Ectodermal cell (in vitro differentiated cells): ENCODE measurements at regions not wholly inside any gene's neighbourhood (a gene's known extent, or its start where the extent isn't known, plus 50 kb on each side); places are given as distances from the start of the nearest gene placed in this dataset.

Source experiments
- H3K27ac ChIP-seq: 2 replicates; pipeline ENCODE4 v1.7.0; 2013; ENCODE audit warnings: mild to moderate bottlenecking, low read depth, low read length; ENCODE audit not compliant: insufficient read depth, poor library complexity, severe bottlenecking
- H3K27me3 ChIP-seq: 2 replicates; pipeline ENCODE4 v1.7.0; 2013; ENCODE audit warnings: mild to moderate bottlenecking, low read length; ENCODE audit not compliant: insufficient read depth, control insufficient read depth, poor library complexity, severe bottlenecking
- H3K36me3 ChIP-seq: one replicate; pipeline ENCODE4 v1.7.0; 2013; ENCODE audit warnings: low read length; ENCODE audit not compliant: control insufficient read depth, insufficient read depth
- H3K4me1 ChIP-seq: one replicate; pipeline ENCODE4 v1.7.0; 2013; ENCODE audit warnings: low read length; ENCODE audit not compliant: control insufficient read depth, insufficient read depth
- H3K4me3 ChIP-seq: 2 replicates; pipeline ENCODE4 v1.7.0; 2013; ENCODE audit warnings: low read depth, low read length, control low read depth; ENCODE audit not compliant: insufficient read depth
- H3K9me3 ChIP-seq: 2 replicates; pipeline ENCODE4 v1.7.0; 2013; ENCODE audit warnings: mild to moderate bottlenecking, low read length, moderate library complexity; ENCODE audit not compliant: control insufficient read depth
- WGBS, 2 experiments: methylation state at CpG; one replicate each; pipeline ENCODE4 v1.1.7; 2013; ENCODE audit warnings: missing lambda C conversion rate in 2 of 2; 5-methylcytosine and 5-hydroxymethylcytosine counted together

GRCh38 chr2:238548902-238549462 is 122.3 kb downstream of the ASB1 start:
- H3K9me3 ChIP-seq: no peaks in the 10 kb centered on the region
- 92 to 93% methylated on average over 5 of the region's 5 CpGs for WGBS, 2 experiments

GRCh38 chr2:238549866-238550265 is 123.1 kb downstream of the ASB1 start:
- Histone ChIP-seq H3K27ac (no peak overlapping the region), H3K4me3 (no peak overlapping the region), H3K9me3 (no peaks in the 10 kb centered on the region), H3K27me3 (no peaks in the 10 kb centered on the region), H3K36me3 (no peaks in the 10 kb centered on the region), H3K4me1 (no peaks in the 10 kb centered on the region)
- WGBS, 2 experiments: 92 to 94% methylated on average over 2 of the region's 2 CpGs

More at GRCh38 chr2:238548902-238549462, 122.3 kb downstream of the ASB1 start:
- H3K27ac ChIP-seq: no peak overlapping the region
- no peaks in the 10 kb centered on the region for H3K27me3 ChIP-seq
- no peaks in the 10 kb centered on the region for H3K4me1 ChIP-seq
- H3K36me3 ChIP-seq: no peaks in the 10 kb centered on the region
- H3K4me3 ChIP-seq: no peak overlapping the region

- Histone ChIP-seq H3K9me3 (no peaks in the 10 kb centered on the region), H3K36me3 (no peaks in the 10 kb centered on the region)
- 90 to 92% methylated on average over 3 of the region's 3 CpGs for WGBS, 2 experiments
Observed at GRCh38 chr2:238551091-238551490, 124.4 kb downstream of the ASB1 start.

GRCh38 chr2:238552226-238552625 is 125.5 kb downstream of the ASB1 start:
- Histone ChIP-seq H3K27me3 (no peaks in the 10 kb centered on the region), H3K4me1 (no peaks in the 10 kb centered on the region), H3K9me3 (no peaks in the 10 kb centered on the region), H3K27ac (no peak overlapping the region), H3K36me3 (no peaks in the 10 kb centered on the region), H3K4me3 (no peak overlapping the region)
- 93 to 96% methylated on average over 4 to 5 of the region's 5 CpGs for WGBS, 2 experiments

More at GRCh38 chr2:238551091-238551490, 124.4 kb downstream of the ASB1 start:
- Histone ChIP-seq H3K4me1 (no peaks in the 10 kb centered on the region), H3K4me3 (no peak overlapping the region), H3K27ac (no peak overlapping the region), H3K27me3 (no peaks in the 10 kb centered on the region)

GRCh38 chr2:238553159-238553558 is 126.4 kb downstream of the ASB1 start:
- 100% methylated on average over 1 of the region's 4 CpGs; no CpG with 5 or more reads in 1 of the 2 experiments for WGBS, 2 experiments
- no peaks in the 10 kb centered on the region for H3K9me3 ChIP-seq
- no peaks in the 10 kb centered on the region for H3K4me1 ChIP-seq
- no peaks in the 10 kb centered on the region for H3K27me3 ChIP-seq
- H3K36me3 ChIP-seq: no peaks in the 10 kb centered on the region
- H3K27ac ChIP-seq: no peak overlapping the region
- H3K4me3 ChIP-seq: no peak overlapping the region

- Histone ChIP-seq H3K27me3 (no peaks in the 10 kb centered on the region), H3K9me3 (no peaks in the 10 kb centered on the region), H3K4me3 (no peak overlapping the region), H3K4me1 (no peaks in the 10 kb centered on the region), H3K36me3 (no peaks in the 10 kb centered on the region), H3K27ac (no peak overlapping the region)
- 79 to 81% methylated on average over 25 to 26 of the region's 26 CpGs for WGBS, 2 experiments
Observed at GRCh38 chr2:238554468-238555315, 128.0 kb downstream of the ASB1 start.

GRCh38 chr2:238555786-238556542 is 129.2 kb downstream of the ASB1 start:
- Histone ChIP-seq H3K27me3 (no peaks in the 10 kb centered on the region), H3K36me3 (no peaks in the 10 kb centered on the region), H3K27ac (no peak overlapping the region), H3K9me3 (no peaks in the 10 kb centered on the region), H3K4me1 (no peaks in the 10 kb centered on the region), H3K4me3 (no peak overlapping the region)
- WGBS, 2 experiments: 95 to 96% methylated on average over 13 of the region's 13 CpGs

GRCh38 chr2:238557431-238557830 is 130.7 kb downstream of the ASB1 start:
- Histone ChIP-seq H3K4me1 (no peaks in the 10 kb centered on the region), H3K27me3 (no peaks in the 10 kb centered on the region), H3K9me3 (no peaks in the 10 kb centered on the region), H3K27ac (no peak overlapping the region), H3K4me3 (no peak overlapping the region), H3K36me3 (no peaks in the 10 kb centered on the region)
- 93 to 94% methylated on average over 5 of the region's 5 CpGs for WGBS, 2 experiments

- no peaks in the 10 kb centered on the region for H3K36me3 ChIP-seq
- WGBS, 2 experiments: 90% methylated on average over 11 of the region's 11 CpGs
- no peaks in the 10 kb centered on the region for H3K9me3 ChIP-seq
- no peak overlapping the region for H3K4me3 ChIP-seq
- H3K4me1 ChIP-seq: no peaks in the 10 kb centered on the region
- H3K27me3 ChIP-seq: no peaks in the 10 kb centered on the region
- H3K27ac ChIP-seq: no peak overlapping the region
Observed at GRCh38 chr2:238557936-238558335, 131.2 kb downstream of the ASB1 start.
